Liver (tissue), 8 donors: ENCODE measurements at regions not wholly inside any gene's neighbourhood (a gene's known extent, or its start where the extent isn't known, plus 50 kb on each side); places are given as distances from the start of the nearest gene placed in this dataset.

Source experiments
- DNase-seq: peaks from one replicate; pipeline ENCODE4 v3.0.0-alpha.2; 2017; ENCODE audit warnings: low spot score
- H3K27ac ChIP-seq, 2 donors: one replicate each; pipeline ENCODE4 v1.7.0; 2013; ENCODE audit warnings: inconsistent platforms in 2 of 2, low read length in 2 of 2, control low read depth in 1 of 2, low read depth in 1 of 2, mild to moderate bottlenecking in 1 of 2
- H3K27me3 ChIP-seq, 4 donors: one replicate each; pipeline versions ENCODE4 v1.6.1 to v1.7.0; 2013; ENCODE audit warnings: low read length in 3 of 4, inconsistent platforms in 1 of 4, mild to moderate bottlenecking in 1 of 4, moderate library complexity in 1 of 4; ENCODE audit not compliant: control insufficient read depth in 4 of 4, insufficient read depth in 4 of 4
- H3K36me3 ChIP-seq, 4 donors: one replicate each; pipeline versions ENCODE4 v1.6.1 to v1.7.0; 2013; ENCODE audit warnings: low read length in 3 of 4, mild to moderate bottlenecking in 3 of 4, low read depth in 1 of 4, moderate library complexity in 1 of 4; ENCODE audit not compliant: control insufficient read depth in 4 of 4, insufficient read depth in 3 of 4
- H3K4me1 ChIP-seq, 4 donors: one replicate each; pipeline versions ENCODE4 v1.6.1 to v1.7.0; 2013; ENCODE audit warnings: low read length in 3 of 4, mild to moderate bottlenecking in 3 of 4, moderate library complexity in 1 of 4; ENCODE audit not compliant: control insufficient read depth in 4 of 4, insufficient read depth in 4 of 4
- H3K4me3 ChIP-seq, 3 donors: one replicate each; pipeline versions ENCODE4 v1.6.1 to v1.7.0; 2013; ENCODE audit warnings: low read length in 3 of 3, control low read depth in 1 of 3, low read depth in 1 of 3, mild to moderate bottlenecking in 1 of 3
- H3K9ac ChIP-seq, 2 donors: one replicate each; pipeline ENCODE4 v1.7.0; 2013; ENCODE audit warnings: low read length in 2 of 2, mild to moderate bottlenecking in 2 of 2, moderate library complexity in 2 of 2, control low read depth in 1 of 2, low read depth in 1 of 2
- H3K9me3 ChIP-seq, 4 donors: one replicate each; pipeline versions ENCODE4 v1.6.1 to v1.7.0; 2013; ENCODE audit warnings: low read length in 3 of 4; ENCODE audit not compliant: control insufficient read depth in 4 of 4
- CTCF ChIP-seq: fragments of 150-350 bp; IDR thresholded peaks from 2 replicates; pipeline ENCODE4 v1.5.1; 2017; ENCODE audit warnings: improper control_type of control experiment, low read depth, low read length; ENCODE audit not compliant: missing input control
- EGR1 ChIP-seq, 2 donors: IDR thresholded peaks; 2 replicates each; pipeline ENCODE4 v1.6.1; 2016 to 2018; ENCODE audit warnings: antibody characterized with exemption in 2 of 2, low read depth in 2 of 2
- FOXA1 ChIP-seq: IDR thresholded peaks from 2 replicates; pipeline ENCODE4 v1.6.1; 2016; ENCODE audit warnings: antibody characterized with exemption
- FOXA2 ChIP-seq: IDR thresholded peaks from 2 replicates; pipeline ENCODE4 v1.6.1; 2016; ENCODE audit warnings: antibody characterized with exemption
- GABPA ChIP-seq, 2 donors: IDR thresholded peaks in 1 of 2; conservative IDR thresholded peaks in 1 of 2; 2 replicates each; pipeline ENCODE4 v1.6.1; 2016; ENCODE audit warnings: antibody characterized with exemption in 2 of 2, mild to moderate bottlenecking in 1 of 2, moderate library complexity in 1 of 2
- HNF4A ChIP-seq, 2 donors: conservative IDR thresholded peaks; 2 replicates each; pipeline ENCODE4 v1.6.1; 2016; ENCODE audit warnings: antibody characterized with exemption in 2 of 2, mild to moderate bottlenecking in 2 of 2
- HNF4G ChIP-seq: IDR thresholded peaks from 2 replicates; pipeline ENCODE4 v1.6.1; 2016; ENCODE audit warnings: antibody characterized with exemption
- JUND ChIP-seq, 2 donors: IDR thresholded peaks; 2 replicates each; pipeline ENCODE4 v1.6.1; 2016; ENCODE audit warnings: antibody characterized with exemption in 2 of 2
- NR2F2 ChIP-seq: IDR thresholded peaks from 2 replicates; pipeline ENCODE4 v1.6.1; 2016; ENCODE audit warnings: antibody characterized with exemption
- RAD21 ChIP-seq, 2 donors: IDR thresholded peaks; 2 replicates each; pipeline ENCODE4 v1.6.1; 2016; ENCODE audit warnings: antibody characterized with exemption in 2 of 2, mild to moderate bottlenecking in 2 of 2
- REST ChIP-seq: IDR thresholded peaks from 2 replicates; pipeline ENCODE4 v1.6.1; 2016; ENCODE audit warnings: antibody characterized with exemption, mild to moderate bottlenecking
- RXRA ChIP-seq, 2 donors: IDR thresholded peaks; 2 replicates each; pipeline ENCODE4 v1.6.1; 2017 to 2018; ENCODE audit warnings: antibody characterized with exemption in 2 of 2, mild to moderate bottlenecking in 1 of 2
- SP1 ChIP-seq: IDR thresholded peaks from 2 replicates; pipeline ENCODE4 v1.6.1; 2018; ENCODE audit warnings: antibody characterized with exemption, mild to moderate bottlenecking
- TAF1 ChIP-seq: conservative IDR thresholded peaks from 2 replicates; pipeline ENCODE4 v1.6.1; 2016; ENCODE audit warnings: antibody characterized with exemption, mild to moderate bottlenecking
- YY1 ChIP-seq: IDR thresholded peaks from 2 replicates; pipeline ENCODE4 v1.6.1; 2016; ENCODE audit warnings: antibody characterized with exemption, mild to moderate bottlenecking
- ZBTB33 ChIP-seq: IDR thresholded peaks from 2 replicates; pipeline ENCODE4 v1.6.1; 2016; ENCODE audit warnings: antibody characterized with exemption
- WGBS: extraction: QIAGEN DNeasy Blood & Tissue Kit; methylation state at CpG from one replicate; pipeline ENCODE4 v1.1.7; 2013; 5-methylcytosine and 5-hydroxymethylcytosine counted together
- TF ChIP-seq, protein P1 (sequence below): IDR thresholded peaks from 2 replicates; pipeline ENCODE4 v1.6.1; 2016; ENCODE audit warnings: antibody characterized with exemption
- TF ChIP-seq, protein P2 (sequence below): IDR thresholded peaks from 2 replicates; pipeline ENCODE4 v1.6.1; 2016; ENCODE audit warnings: antibody characterized with exemption
- donor health status: healthy.
- donor health status: healthy.
- donor health status: healthy.
- donor health status: healthy.
- donor health status: healthy.

DNA sequence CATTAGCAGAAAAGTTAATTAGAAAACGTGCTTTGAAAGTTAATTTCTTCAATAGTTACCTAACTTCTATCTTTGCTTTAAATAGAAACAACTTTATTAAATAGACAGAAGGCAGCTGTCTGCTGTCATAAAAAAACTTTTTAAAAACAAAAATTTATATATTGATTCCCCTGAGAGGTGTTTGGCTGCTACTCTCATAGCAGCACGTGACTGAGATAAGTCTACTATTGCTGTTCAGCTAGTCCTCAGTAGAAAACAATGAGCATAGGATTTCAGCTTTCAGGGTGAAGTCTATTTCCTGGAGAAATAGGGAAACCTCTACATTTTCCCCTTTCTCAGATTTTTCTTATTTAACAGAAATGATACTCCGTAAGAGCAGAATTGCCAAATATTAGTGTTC lies 135.0 kb upstream of the FBN2 start:
- H3K36me3 ChIP-seq, result no peaks in the 10 kb centered on the region
- H3K9me3 ChIP-seq, result peaks cover 0 to 2% (median under 1%) of the 10 kb centered on the region in 4 donors
- DNase-seq, result no peak
- TF ChIP-seq JUND (IDR thresholded peaks at IDR 0.05) (no peak), HNF4G (no peak), EGR1 (IDR thresholded peaks at IDR 0.05; ENCODE audit: low read depth in 2 of 2) (no peak), HNF4A (conservative IDR thresholded peaks at IDR 0.05) (no peak), NR2F2 (no peak), REST (no peak), CTCF (no peak), SP1 (no peak), GABPA (IDR thresholded peaks at IDR 0.05 in 1 of 2, conservative IDR thresholded peaks at IDR 0.05 in 1 of 2) (no peak), TAF1 (no peak), RXRA (IDR thresholded peaks at IDR 0.05) (no peak), FOXA1 (no peak), FOXA2 (no peak), YY1 (no peak), ZBTB33 (no peak), RAD21 (IDR thresholded peaks at IDR 0.05) (no peak)
- TF ChIP-seq, protein P1, sequence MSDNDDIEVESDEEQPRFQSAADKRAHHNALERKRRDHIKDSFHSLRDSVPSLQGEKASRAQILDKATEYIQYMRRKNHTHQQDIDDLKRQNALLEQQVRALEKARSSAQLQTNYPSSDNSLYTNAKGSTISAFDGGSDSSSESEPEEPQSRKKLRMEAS, result no peak
- TF ChIP-seq, protein P2, sequence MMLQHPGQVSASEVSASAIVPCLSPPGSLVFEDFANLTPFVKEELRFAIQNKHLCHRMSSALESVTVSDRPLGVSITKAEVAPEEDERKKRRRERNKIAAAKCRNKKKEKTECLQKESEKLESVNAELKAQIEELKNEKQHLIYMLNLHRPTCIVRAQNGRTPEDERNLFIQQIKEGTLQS, result no peak
- peaks cover 0 to 5% (median 0%) of the 10 kb centered on the region in 4 donors for H3K27me3 ChIP-seq
- H3K4me3 ChIP-seq, result no peak overlapping the region
- no peaks in the 10 kb centered on the region for H3K4me1 ChIP-seq
- WGBS, result 64% methylated on average over 3 of the region's 3 CpGs
- H3K27ac ChIP-seq, result no peak overlapping the region
- no peak overlapping the region for H3K9ac ChIP-seq
